ENCODE measurements at regions not wholly inside any gene's neighbourhood (a gene's known extent, or its start where the extent isn't known, plus 50 kb on each side); places are given as distances from the start of the nearest gene placed in this dataset.

GRCh38 chr2:145626301-145626700, 1106.4 kb upstream of the ZEB2 start:
- no peak overlapping the region for H3K4me3 ChIP-seq
- no peak for DNase-seq (ENCODE audit: low spot score in 2 of 2)
- no peaks in the 10 kb centered on the region for H3K4me1 ChIP-seq
- no peak for TF ChIP-seq POLR2AphosphoS5 (IDR thresholded peaks at IDR 0.05)
- no peak for TF ChIP-seq EP300 (IDR thresholded peaks at IDR 0.05)
- TF ChIP-seq POLR2A (IDR thresholded peaks at IDR 0.05), result no peak
- no peak for TF ChIP-seq CTCF (IDR thresholded peaks at IDR 0.05)
- no peak overlapping the region for H3K27ac ChIP-seq
- H3K9me3 ChIP-seq, result no peaks in the 10 kb centered on the region
- no peaks in the 10 kb centered on the region for H3K36me3 ChIP-seq
- no peaks in the 10 kb centered on the region for H3K27me3 ChIP-seq

DNA sequence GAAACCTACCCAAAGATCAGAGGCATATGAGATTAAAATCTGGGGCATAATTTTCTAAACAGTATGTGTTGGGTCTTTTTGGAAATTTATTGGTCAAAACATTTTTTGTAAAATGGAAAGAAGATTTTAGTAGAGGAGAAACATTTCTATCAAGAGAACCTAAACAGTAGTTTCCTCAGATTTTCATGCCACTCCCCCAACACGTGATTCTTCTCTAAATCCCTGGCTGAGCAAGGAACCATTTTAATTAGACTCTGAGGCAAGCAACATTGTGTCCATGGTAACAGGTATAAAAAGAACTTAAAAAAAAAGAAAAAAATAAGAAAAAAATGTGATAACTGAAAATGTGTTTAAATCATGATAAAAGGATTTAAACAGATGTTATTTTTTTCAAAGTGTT, 1105.2 kb upstream of the ZEB2 start:
- H3K4me3 ChIP-seq, result no peak overlapping the region
- no peaks in the 10 kb centered on the region for H3K36me3 ChIP-seq
- 81% methylated on average over 1 of the region's 1 CpG for WGBS
- no peaks in the 10 kb centered on the region for H3K4me1 ChIP-seq
- TF ChIP-seq EP300 (IDR thresholded peaks at IDR 0.05) (no peak), POLR2A (IDR thresholded peaks at IDR 0.05) (no peak), POLR2AphosphoS5 (IDR thresholded peaks at IDR 0.05) (no peak), CTCF (IDR thresholded peaks at IDR 0.05) (no peak)
- H3K27me3 ChIP-seq, result no peaks in the 10 kb centered on the region
- DNase-seq (ENCODE audit: low spot score in 2 of 2), result no peak
- no peaks in the 10 kb centered on the region for H3K9me3 ChIP-seq
- no peak overlapping the region for H3K27ac ChIP-seq

DNA sequence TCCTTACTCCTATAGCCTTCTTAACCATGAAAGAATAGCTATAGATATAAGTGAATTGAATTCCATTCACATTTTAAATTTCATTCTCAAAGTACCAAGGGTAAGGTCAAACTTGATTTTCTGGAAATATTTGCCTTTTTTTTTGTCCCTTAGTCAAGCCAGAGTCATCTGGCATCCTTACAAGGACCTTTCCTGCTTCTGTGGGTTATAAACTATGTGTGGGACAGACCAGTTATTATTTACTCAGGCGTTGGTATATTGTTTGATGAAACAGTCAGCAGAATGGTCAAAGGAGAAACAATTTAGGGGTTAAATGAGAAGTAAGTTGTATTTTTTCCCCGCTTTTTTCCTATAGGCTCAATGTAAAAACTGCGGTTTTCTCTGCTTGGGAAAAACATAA, 1103.2 kb upstream of the ZEB2 start:
- H3K9me3 ChIP-seq, result no peaks in the 10 kb centered on the region
- no peaks in the 10 kb centered on the region for H3K4me1 ChIP-seq
- DNase-seq (ENCODE audit: low spot score in 2 of 2), result no peak
- no peak overlapping the region for H3K4me3 ChIP-seq
- TF ChIP-seq POLR2AphosphoS5 (IDR thresholded peaks at IDR 0.05) (no peak), POLR2A (IDR thresholded peaks at IDR 0.05) (no peak), EP300 (IDR thresholded peaks at IDR 0.05) (no peak)
- no peaks in the 10 kb centered on the region for H3K36me3 ChIP-seq
- 79% methylated on average over 3 of the region's 3 CpGs for whole genome bisulfite sequencing
- no peak overlapping the region for H3K27ac ChIP-seq
- H3K27me3 ChIP-seq, result no peaks in the 10 kb centered on the region

- no peak overlapping the region for H3K27ac ChIP-seq
- H3K36me3 ChIP-seq, result no peaks in the 10 kb centered on the region
- no peaks in the 10 kb centered on the region for H3K4me1 ChIP-seq
- no peaks in the 10 kb centered on the region for H3K27me3 ChIP-seq
- no peak overlapping the region for H3K4me3 ChIP-seq
- no peak for TF ChIP-seq EP300 (IDR thresholded peaks at IDR 0.05)
- no peak for TF ChIP-seq CTCF (IDR thresholded peaks at IDR 0.05)
- TF ChIP-seq POLR2A (IDR thresholded peaks at IDR 0.05), result no peak
- TF ChIP-seq POLR2AphosphoS5 (IDR thresholded peaks at IDR 0.05), result no peak
- DNase-seq (ENCODE audit: low spot score in 2 of 2), result no peak
- H3K9me3 ChIP-seq, result no peaks in the 10 kb centered on the region
- 90% methylated on average over 2 of the region's 2 CpGs for WGBS
Measured at GRCh38 chr2:145622285-145622684, 1102.4 kb upstream of the ZEB2 start.

DNA sequence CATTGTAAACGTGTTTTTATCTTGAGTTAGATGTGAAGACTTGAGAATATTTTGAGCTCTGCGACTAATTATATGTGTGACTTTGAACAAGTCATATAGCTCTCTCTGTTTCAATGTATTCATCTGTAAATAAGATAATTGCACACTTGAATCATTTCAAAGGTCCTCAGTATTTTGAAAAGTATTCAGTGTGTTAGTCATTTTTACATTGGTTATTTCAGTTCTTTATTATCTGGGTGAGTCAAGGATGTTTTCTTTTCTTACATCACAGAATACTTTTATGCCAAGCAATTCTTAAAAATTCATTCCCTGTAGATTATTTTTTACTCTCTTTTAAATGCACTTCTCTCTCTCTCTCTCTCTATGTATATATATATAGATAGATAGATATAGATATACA, 1098.0 kb upstream of the ZEB2 start:
- no peaks in the 10 kb centered on the region for H3K27me3 ChIP-seq
- H3K4me1 ChIP-seq, result no peaks in the 10 kb centered on the region
- no peak overlapping the region for H3K27ac ChIP-seq
- WGBS, result 44% methylated on average over 2 of the region's 2 CpGs
- TF ChIP-seq CTCF (IDR thresholded peaks at IDR 0.05), result no peak
- TF ChIP-seq POLR2A (IDR thresholded peaks at IDR 0.05), result no peak
- TF ChIP-seq POLR2AphosphoS5 (IDR thresholded peaks at IDR 0.05), result no peak
- no peak for TF ChIP-seq EP300 (IDR thresholded peaks at IDR 0.05)
- H3K9me3 ChIP-seq, result no peaks in the 10 kb centered on the region
- no peak for DNase-seq (ENCODE audit: low spot score in 2 of 2)
- H3K36me3 ChIP-seq, result no peaks in the 10 kb centered on the region
- no peak overlapping the region for H3K4me3 ChIP-seq

- no peak overlapping the region for H3K4me3 ChIP-seq
- H3K4me1 ChIP-seq, result no peaks in the 10 kb centered on the region
- no peaks in the 10 kb centered on the region for H3K36me3 ChIP-seq
- no peak for TF ChIP-seq POLR2A (IDR thresholded peaks at IDR 0.05)
- TF ChIP-seq EP300 (IDR thresholded peaks at IDR 0.05), result no peak
- no peak for TF ChIP-seq CTCF (IDR thresholded peaks at IDR 0.05)
- no peak for TF ChIP-seq POLR2AphosphoS5 (IDR thresholded peaks at IDR 0.05)
- WGBS, result 85% methylated on average over 1 of the region's 1 CpG
- no peak overlapping the region for H3K27ac ChIP-seq
- H3K27me3 ChIP-seq, result no peaks in the 10 kb centered on the region
- no peak for DNase-seq (ENCODE audit: low spot score in 2 of 2)
- no peaks in the 10 kb centered on the region for H3K9me3 ChIP-seq
Measured at GRCh38 chr2:145617420-145617819, 1097.5 kb upstream of the ZEB2 start.

Measured in suprapubic skin (tissue), 4 donors.